AG04450 (cell line): ENCODE measurements at regions not wholly inside any gene's neighbourhood (a gene's known extent, or its start where the extent isn't known, plus 50 kb on each side); places are given as distances from the start of the nearest gene placed in this dataset.

ENCODE experiments used
- CTCF ChIA-PET: fragments of 300-600, 350-600 bp; formaldehyde crosslinking; extraction: SDS; loops from one replicate; lab custom pipeline; 2022; ENCODE audit warnings: antibody characterized with exemption, inconsistent platforms; lab: Charles Lee
- POLR2A ChIA-PET: fragments of 350-600 bp; formaldehyde crosslinking; extraction: SDS; loops from one replicate; lab custom pipeline; 2021; ENCODE audit warnings: antibody characterized with exemption, inconsistent platforms; lab: Yijun Ruan, JAX
- DNase-seq: peaks from one replicate; pipeline ENCODE4 v3.0.0-alpha.2; 2011; ENCODE audit warnings: low read depth, low spot score
- H3K27ac ChIP-seq: one replicate; pipeline ENCODE4 v1.5.1; 2012; ENCODE audit warnings: low read depth, low read length, control low read depth
- H3K27me3 ChIP-seq: one replicate; pipeline ENCODE4 v1.6.0; 2012; ENCODE audit warnings: low read length; ENCODE audit not compliant: control insufficient read depth, insufficient read depth
- H3K4me3 ChIP-seq: 2 replicates; pipeline ENCODE4 v1.5.1; 2011; ENCODE audit warnings: mild to moderate bottlenecking, low read depth, low read length, control low read depth
- H3K9me3 ChIP-seq: 2 replicates; pipeline ENCODE4 v1.5.1; 2012; ENCODE audit warnings: low read length; ENCODE audit not compliant: control insufficient read depth, insufficient read depth
- CTCF ChIP-seq: IDR thresholded peaks from 2 replicates; pipeline ENCODE4 v1.5.1; 2011; ENCODE audit warnings: low read depth, low read length, control low read depth, inconsistent platforms

- DNase-seq = no peak
- H3K9me3 ChIP-seq = no peaks in the 10 kb centered on the region; the same call in 1 of the 2 replicates
- TF ChIP-seq CTCF = no peak
- POLR2A ChIA-PET = no interaction called here
- H3K27ac ChIP-seq = no peak overlapping the region
- no peak overlapping the region for H3K4me3 ChIP-seq
- CTCF ChIA-PET = no interaction called here
- no peaks in the 10 kb centered on the region for H3K27me3 ChIP-seq
Measured at GRCh38 chr6:759729-760128, 66.8 kb upstream of the EXOC2 start.

- CTCF ChIA-PET = interaction anchor here (1.6 kb wide), 1 partner anchor 34 kb away, joined by 6 read pairs; no protein-coding TSS in a partner anchor
- no peak overlapping the region for H3K27ac ChIP-seq
- TF ChIP-seq CTCF = no peak
Measured at GRCh38 chr6:756224-756623, 63.3 kb upstream of the EXOC2 start.

GRCh38 chr6:754202-754601, 61.3 kb upstream of the EXOC2 start:
- Histone ChIP-seq H3K4me3 (no peak overlapping the region), H3K27me3 (no peaks in the 10 kb centered on the region), H3K9me3 (no peaks in the 10 kb centered on the region), H3K27ac (no peak overlapping the region)
- TF ChIP-seq CTCF = no peak
- ChIA-PET POLR2A (no interaction called here), CTCF (interaction anchor here (1.3 kb wide), 1 partner anchor 32 kb away, joined by 3 read pairs; no protein-coding TSS in a partner anchor)
- DNase-seq = no peak

More at GRCh38 chr6:756224-756623, 63.3 kb upstream of the EXOC2 start:
- POLR2A ChIA-PET = no interaction called here
- no peak for DNase-seq
- Histone ChIP-seq H3K9me3 (no peaks in the 10 kb centered on the region; the same call in 1 of the 2 replicates), H3K4me3 (no peak overlapping the region), H3K27me3 (no peaks in the 10 kb centered on the region)

GRCh38 chr6:753486-753885, 60.5 kb upstream of the EXOC2 start:
- H3K27me3 ChIP-seq = no peaks in the 10 kb centered on the region
- no peak overlapping the region for H3K27ac ChIP-seq
- DNase-seq = no peak
- CTCF ChIA-PET = interaction anchor here (1.3 kb wide), 1 partner anchor 31 kb away, joined by 3 read pairs; no protein-coding TSS in a partner anchor
- H3K4me3 ChIP-seq = no peak overlapping the region
- no peaks in the 10 kb centered on the region for H3K9me3 ChIP-seq
- POLR2A ChIA-PET = no interaction called here
- TF ChIP-seq CTCF = no peak

- no peak overlapping the region for H3K4me3 ChIP-seq
- H3K27ac ChIP-seq = no peak overlapping the region
- ChIA-PET CTCF (no interaction called here), POLR2A (no interaction called here)
- no peak for TF ChIP-seq CTCF
- no peaks in the 10 kb centered on the region for H3K9me3 ChIP-seq
- no peaks in the 10 kb centered on the region for H3K27me3 ChIP-seq
- no peak for DNase-seq
Measured at GRCh38 chr6:752438-752837, 59.5 kb upstream of the EXOC2 start.
